NCI-H524 (cell line): ENCODE measurements at regions not wholly inside any gene's neighbourhood (a gene's known extent, or its start where the extent isn't known, plus 50 kb on each side); places are given as distances from the start of the nearest gene placed in this dataset.
A peak's percentile ranks its signal among the peaks of the same experiment; 100 is the strongest.

ENCODE experiments used
- DNase-seq, 2 experiments: peaks; one replicate each; lab custom pipeline; 2025; lab: John Stamatoyannopoulos, UW

DNA sequence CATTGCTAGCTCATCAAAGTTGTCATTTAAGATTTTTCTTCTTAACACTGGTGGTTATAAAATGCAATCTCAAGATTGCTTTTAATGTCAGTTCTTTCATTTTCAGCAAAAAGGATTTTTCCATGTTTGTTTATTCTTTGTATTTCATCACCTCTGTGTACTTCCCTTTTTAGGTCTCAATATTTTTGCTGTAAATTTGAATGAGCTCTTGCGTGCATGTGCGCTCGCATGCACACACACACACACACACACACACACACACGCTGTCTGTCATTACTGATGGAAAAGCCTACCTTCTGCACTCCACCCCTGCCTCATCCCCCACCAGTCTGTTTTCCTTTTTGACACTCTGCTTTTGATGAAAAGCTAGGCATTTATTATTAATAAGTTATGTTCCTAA is 85.3 kb upstream of the FYN start:
- DNase-seq: no peak

DNA sequence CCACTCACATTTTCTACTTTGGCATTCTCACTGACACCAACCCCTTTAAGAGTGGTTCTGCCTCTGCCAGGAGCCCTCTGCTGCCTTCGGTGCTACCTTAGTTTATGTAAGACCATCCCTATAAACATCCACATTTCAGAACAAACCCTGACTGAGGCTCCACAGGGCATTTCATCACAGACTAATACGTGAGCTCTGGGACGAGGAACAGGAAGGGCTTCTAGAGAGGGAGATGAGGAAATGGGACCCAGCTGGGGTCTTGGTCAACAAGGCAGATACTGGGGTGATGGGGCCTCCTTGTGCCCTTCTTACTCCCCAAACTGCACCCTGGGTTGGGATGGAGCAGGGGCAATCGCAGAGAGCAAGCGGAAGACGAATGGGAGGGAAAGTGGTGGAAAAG is 86.5 kb upstream of the FYN start:
- DNase-seq: no peak

GRCh38 chr6:111967131-111967530 is 86.8 kb upstream of the CCN6 start:
- no peak for DNase-seq

DNA sequence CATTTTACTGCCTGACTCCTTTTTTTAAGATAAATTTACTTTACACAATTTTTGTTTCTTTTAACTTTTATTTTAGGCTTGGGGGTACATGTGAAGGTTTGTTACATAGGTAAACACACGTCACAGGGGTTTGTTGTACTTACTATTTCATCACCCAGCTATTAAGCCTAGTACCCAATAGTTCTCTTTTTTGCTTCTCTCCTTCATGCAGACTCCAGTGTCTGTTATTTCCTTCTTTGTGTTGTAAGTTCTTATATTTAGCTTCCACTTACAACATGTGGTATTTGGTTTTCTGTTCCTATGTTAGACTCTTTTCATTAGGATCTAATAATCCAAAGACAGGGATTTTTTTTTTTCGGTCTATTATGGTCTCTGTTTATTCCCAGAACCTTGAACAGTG is 83.5 kb upstream of the CCN6 start:
- DNase-seq: no peak

GRCh38 chr6:111971181-111971841 is 82.6 kb upstream of the CCN6 start:
- no peak for DNase-seq

- DNase-seq: no peak
Measured at GRCh38 chr6:111971866-111972532, 81.9 kb upstream of the CCN6 start.

- no peak for DNase-seq
Measured at GRCh38 chr6:111972745-111973117, 81.2 kb upstream of the CCN6 start.

- DNase-seq: peak in 1 of 2 experiments; percentile 25
Measured at GRCh38 chr6:111973118-111973761, 80.7 kb upstream of the CCN6 start.

DNA sequence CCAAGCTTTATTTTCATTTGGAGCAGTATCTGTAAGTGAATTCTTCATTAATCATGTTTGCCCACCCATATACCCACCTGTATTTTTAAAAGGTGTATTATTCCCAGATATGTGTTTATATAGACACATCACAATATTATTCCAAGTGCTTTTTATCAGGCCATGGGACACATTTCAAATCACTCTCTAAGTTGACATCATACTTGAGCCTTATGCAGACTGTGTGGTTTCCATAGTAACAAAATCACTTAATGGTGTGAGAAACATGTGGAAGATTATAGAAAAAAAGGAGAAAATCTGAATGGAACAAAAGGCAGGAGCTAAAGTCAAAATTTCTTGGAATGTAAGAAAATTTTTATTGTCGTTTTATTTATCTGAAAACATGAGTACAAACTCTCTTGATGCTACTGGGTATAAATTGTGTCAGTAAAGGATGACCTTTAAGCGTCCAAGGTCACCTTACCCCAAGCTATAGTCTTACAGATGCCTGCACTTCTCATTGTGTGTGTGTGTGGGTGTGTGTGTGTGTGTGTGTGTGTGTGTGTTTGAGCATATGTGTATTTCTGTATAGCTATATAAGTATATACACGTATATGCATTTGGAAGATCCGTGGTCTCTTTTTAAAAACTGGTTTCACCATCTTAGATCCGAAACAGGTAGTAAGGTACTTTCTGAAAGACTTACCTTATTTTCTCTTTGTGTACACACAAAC is 79.8 kb upstream of the CCN6 start:
- DNase-seq: peak in 1 of 2 experiments; percentile 29

- DNase-seq: no peak
Measured at GRCh38 chr6:111975466-111975865, 78.4 kb upstream of the CCN6 start.

DNA sequence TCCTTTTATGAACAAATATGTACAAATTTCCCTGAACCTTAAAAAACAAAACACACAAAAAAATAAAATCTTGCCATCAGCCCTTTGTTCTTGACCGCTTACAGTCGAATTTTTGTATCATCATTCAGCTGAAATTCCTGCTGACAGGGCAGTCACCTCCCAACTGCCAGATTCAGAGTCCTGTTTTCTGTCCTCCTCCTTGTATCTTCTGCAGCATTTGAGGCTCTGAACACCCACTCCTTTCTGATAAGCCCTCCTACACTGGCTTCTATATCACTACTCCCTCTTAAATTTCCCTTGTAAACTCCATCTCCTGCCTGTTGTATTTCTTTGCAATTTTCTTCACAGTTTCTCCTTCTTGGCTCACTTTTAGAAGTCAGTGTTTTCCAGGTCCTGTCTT is 77.8 kb upstream of the CCN6 start:
- no peak for DNase-seq

DNA sequence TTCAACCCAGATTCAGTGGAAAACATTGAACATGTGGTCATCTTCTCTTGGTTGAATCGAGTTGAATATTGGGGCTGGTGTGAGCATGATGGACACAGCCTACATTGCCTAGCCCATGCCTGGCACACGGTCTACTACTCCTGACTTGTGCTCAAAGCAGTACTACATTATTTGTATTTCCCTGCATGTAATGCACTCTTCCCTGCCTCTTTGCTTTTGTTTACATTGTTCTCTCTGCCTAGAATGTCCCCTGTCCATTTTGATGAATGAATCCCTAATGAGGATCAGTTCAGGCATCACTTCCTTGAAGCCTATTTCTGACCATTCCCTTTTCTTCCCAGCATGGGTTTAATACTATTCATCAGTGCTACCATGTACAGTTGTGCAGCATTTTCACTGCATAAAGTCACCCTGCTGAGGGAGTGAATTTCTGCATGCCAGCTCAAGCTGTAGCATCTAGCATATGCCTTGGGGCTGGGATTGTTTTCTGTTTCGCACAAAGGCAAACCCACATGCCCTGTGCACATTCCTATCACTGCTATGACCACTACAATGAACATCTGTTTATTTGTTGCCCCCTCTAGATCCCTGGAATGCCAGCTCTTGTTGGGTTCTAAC is 75.3 kb upstream of the CCN6 start:
- DNase-seq: no peak

DNA sequence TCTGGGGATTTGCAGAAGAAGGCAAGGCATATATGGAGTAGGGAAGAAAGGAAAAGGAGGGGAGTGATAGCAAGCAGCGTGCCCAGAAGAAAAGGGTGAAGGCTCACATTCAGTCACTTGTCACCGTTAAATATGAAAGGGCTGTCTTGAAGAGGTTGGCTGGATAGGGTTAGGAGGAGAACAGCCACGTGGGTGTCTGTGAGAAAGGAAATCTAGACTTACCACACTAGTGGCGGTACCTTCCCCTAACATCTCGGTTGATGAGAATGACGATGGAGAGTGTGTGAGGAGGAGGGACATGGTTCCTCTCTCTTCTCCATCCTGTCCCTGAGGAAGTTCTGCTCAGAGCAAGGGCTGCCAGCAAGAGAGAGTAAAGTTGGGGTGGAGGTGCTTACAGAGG is 74.3 kb upstream of the CCN6 start:
- no peak for DNase-seq

DNA sequence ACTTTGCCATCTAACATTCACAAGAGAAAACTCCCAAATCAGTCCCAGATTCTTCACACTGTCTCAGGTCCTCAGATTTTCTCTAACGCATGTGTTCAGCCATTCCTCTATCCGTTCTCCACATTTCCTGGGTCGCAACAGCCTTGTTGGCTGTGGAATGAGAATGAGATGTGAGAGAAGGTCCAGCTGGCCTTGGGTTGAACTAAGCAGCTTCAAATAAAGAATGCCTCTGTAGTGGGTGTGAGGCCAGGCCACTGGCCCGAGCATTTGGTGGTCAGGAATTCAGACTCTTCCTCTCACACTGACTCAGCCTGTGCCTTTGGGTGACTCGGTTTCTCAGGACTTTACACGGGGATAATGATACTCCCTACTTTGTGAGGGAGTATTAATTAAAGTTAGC is 73.8 kb upstream of the CCN6 start:
- no peak for DNase-seq

DNA sequence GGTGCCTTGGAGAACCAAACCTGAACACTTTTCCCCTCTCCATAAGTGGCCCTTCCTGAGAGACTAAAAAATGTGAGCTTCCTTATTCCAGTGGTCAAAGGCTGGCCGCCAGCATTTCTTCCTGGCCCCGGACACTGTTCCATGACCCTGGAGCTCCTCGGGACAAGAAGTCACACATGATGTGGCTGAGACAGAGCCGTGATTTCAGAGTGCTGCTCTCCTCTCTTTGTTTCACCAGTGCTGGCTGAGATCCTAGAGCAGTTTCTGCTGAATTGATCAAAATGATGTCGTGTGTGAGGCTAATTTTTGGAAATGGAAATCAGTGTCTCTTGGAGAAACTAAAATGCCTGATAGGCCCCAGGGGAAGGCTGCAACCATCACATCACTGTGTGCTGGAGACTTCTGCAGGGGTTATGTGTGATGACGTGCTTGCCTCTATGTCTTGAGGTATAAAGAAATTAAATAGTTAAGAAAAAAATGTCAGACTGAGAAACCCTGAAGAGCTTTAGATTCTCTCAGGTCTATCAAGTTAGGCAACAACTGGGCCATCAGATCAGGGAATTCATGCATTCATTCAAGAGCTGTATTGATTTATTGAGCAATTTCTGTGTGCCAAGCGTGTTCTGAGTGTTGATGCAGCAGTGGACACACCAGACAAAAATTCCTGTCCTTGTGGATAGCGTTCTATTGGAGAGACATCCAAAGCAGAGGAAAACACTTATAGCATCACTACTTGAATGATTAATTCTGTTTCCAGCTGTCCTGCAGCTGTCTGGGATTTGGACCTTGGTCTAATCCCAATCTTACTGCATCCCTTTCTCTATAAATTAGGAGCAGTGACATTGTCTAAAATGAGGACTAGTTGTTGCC is 72.7 kb upstream of the CCN6 start:
- DNase-seq: no peak

GRCh38 chr6:111982681-111983080 is 71.2 kb upstream of the CCN6 start:
- no peak for DNase-seq

DNA sequence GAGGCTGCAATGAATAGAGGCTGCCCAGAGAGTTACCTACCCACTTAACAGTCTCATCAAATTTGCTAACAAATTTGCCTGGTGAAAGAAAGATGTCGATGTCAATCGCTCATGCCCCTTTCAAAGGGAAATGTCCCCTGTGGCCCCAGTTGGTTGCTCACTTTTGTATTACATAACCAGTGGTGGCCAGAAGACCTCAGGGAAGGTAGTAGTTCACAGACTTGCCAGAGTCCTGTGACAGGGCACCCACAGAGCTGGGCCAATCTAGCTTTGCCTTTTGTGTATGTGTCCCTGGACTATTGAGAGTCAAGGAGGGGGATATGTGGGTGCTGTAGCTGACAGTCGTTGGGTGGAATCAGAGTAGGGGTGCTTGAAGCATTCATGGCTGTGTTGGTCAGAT is 70.7 kb upstream of the CCN6 start:
- DNase-seq: no peak

DNA sequence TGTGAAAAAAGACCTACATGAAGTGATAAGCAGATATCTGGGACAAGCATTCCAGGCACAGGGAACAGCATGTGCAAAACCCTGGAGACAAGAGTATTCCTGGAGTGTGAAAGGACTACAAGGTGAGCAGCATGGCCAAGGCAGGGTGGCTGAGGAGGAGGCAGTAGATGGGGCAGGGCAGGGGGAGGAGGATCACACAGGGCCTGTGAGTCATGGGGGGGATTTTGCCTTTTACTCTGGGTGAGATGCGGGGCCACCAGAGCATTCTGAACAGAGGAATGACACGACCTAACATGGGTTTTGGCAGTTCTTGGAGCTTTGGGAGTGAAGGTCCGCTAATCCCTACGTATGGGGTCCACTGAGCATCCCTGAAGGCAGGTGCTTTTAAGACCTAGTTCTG is 69.8 kb upstream of the CCN6 start:
- no peak for DNase-seq

- DNase-seq: no peak
Measured at GRCh38 chr6:111984516-111985201, 69.2 kb upstream of the CCN6 start.

- DNase-seq: no peak
Measured at GRCh38 chr6:111985202-111985731, 68.6 kb upstream of the CCN6 start.

DNA sequence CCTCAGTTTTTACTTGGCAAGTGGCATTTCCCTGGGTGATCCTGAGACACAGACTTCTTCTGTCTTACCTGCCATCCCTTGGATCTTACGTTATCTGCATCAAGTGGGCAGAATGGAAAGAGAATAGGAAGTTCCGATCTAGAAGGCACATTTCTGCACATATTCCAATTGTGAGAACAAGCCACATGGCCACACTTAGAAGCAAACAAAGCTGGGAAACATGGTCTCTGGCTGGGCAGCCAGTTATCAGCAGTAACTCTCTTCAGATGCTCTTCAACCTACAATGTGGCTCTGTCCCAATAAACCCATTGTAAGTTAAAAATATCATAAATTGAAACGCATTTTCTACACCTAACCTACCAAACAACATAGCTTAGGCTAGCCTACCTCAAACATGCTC is 67.3 kb upstream of the CCN6 start:
- no peak for DNase-seq
